GM23338 (cell line): ENCODE measurements at regions not wholly inside any gene's neighbourhood (a gene's known extent, or its start where the extent isn't known, plus 50 kb on each side); places are given as distances from the start of the nearest gene placed in this dataset.

Experiments used
- CTCF ChIP-seq, 2 experiments: fragments of 200-600 bp in 1 of 2; sonication (generic) in 1 of 2; conservative IDR thresholded peaks; 2 replicates each; pipeline versions ENCODE4 v1.5.1 to v1.6.1; 2016 to 2017; ENCODE audit warnings: antibody characterized with exemption in 2 of 2, low read depth in 2 of 2, mild to moderate bottlenecking in 2 of 2, moderate library complexity in 1 of 2
- EZH2 ChIP-seq: fragments of 200-600 bp; sonication (generic); IDR thresholded peaks from one replicate; pipeline ENCODE4 v1.8.0; 2017; ENCODE audit warnings: antibody characterized with exemption, mild to moderate bottlenecking, low read depth; ENCODE audit not compliant: unreplicated experiment
- EZH2phosphoT487 ChIP-seq: fragments of 200-600 bp; sonication (generic); IDR thresholded peaks from one replicate; pipeline ENCODE4 v1.8.1; 2018; ENCODE audit warnings: antibody characterized with exemption; ENCODE audit not compliant: unreplicated experiment
- JUNB ChIP-seq: IDR thresholded peaks from one replicate; pipeline ENCODE4 v1.6.1; 2016; ENCODE audit warnings: antibody characterized with exemption; ENCODE audit not compliant: unreplicated experiment
- POLR2AphosphoS5 ChIP-seq: IDR thresholded peaks from 2 replicates; pipeline ENCODE4 v1.6.1; 2016; ENCODE audit warnings: antibody characterized with exemption, low read depth
- REST ChIP-seq: IDR thresholded peaks from one replicate; pipeline ENCODE4 v1.6.1; 2018; ENCODE audit warnings: antibody characterized with exemption; ENCODE audit not compliant: unreplicated experiment
- ZNF462 ChIP-seq: fragments of 250-450 bp; sonication (Bioruptor Pico); IDR thresholded peaks from 2 replicates; pipeline ENCODE4 v1.5.0; 2020; ENCODE audit warnings: mild to moderate bottlenecking, moderate library complexity

DNA sequence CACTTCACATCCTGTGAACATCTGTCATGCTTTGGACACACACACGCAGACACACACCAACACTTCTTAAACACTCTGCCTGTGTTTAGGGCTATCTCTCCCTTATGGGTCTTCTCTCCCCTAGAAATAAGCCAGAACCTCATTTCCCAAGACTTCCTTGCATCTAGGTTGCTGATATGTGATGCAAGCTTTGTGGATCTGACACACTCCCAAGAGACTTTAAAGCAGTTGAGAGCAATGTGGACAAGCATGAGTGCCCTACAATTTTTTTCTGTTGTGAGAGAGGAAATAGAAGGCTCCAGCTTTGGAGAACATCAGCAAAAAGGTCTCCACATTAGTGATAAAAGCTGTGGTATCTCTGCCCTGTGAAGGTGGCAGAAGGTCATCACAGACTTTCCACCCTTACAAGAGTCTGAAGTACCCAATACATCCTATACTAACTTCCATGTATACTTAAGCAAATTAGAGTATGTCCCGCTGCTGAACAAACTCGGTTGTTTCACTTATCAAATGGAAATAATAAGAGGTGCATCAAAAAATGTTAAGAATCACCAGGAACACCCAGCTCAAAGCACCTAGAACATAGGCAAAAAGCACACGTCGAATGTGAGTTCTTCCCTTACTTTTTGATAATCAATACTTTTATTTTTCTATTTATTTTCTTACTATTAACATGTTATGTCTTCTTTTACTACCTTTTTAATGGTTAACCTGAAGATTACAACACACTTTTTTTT lies 267.6 kb downstream of the SETD4 start:
- TF ChIP-seq EZH2phosphoT487 (no peak), CTCF (conservative IDR thresholded peaks at IDR 0.05; ENCODE audit: low read depth in 2 of 2) (no peak), JUNB (no peak), EZH2 (no peak), POLR2AphosphoS5 (no peak), REST (no peak), ZNF462 (CRISPR knock-in tag) (no peak)
